Liver (tissue), 8 donors: ENCODE measurements at regions not wholly inside any gene's neighbourhood (a gene's known extent, or its start where the extent isn't known, plus 50 kb on each side); places are given as distances from the start of the nearest gene placed in this dataset.

Source experiments
- DNase-seq: peaks from one replicate; pipeline ENCODE4 v3.0.0-alpha.2; 2017; ENCODE audit warnings: low spot score
- H3K27ac ChIP-seq, 2 donors: one replicate each; pipeline ENCODE4 v1.7.0; 2013; ENCODE audit warnings: inconsistent platforms in 2 of 2, low read length in 2 of 2, control low read depth in 1 of 2, low read depth in 1 of 2, mild to moderate bottlenecking in 1 of 2
- H3K27me3 ChIP-seq, 4 donors: one replicate each; pipeline versions ENCODE4 v1.6.1 to v1.7.0; 2013; ENCODE audit warnings: low read length in 3 of 4, inconsistent platforms in 1 of 4, mild to moderate bottlenecking in 1 of 4, moderate library complexity in 1 of 4; ENCODE audit not compliant: control insufficient read depth in 4 of 4, insufficient read depth in 4 of 4
- H3K36me3 ChIP-seq, 4 donors: one replicate each; pipeline versions ENCODE4 v1.6.1 to v1.7.0; 2013; ENCODE audit warnings: low read length in 3 of 4, mild to moderate bottlenecking in 3 of 4, low read depth in 1 of 4, moderate library complexity in 1 of 4; ENCODE audit not compliant: control insufficient read depth in 4 of 4, insufficient read depth in 3 of 4
- H3K4me1 ChIP-seq, 4 donors: one replicate each; pipeline versions ENCODE4 v1.6.1 to v1.7.0; 2013; ENCODE audit warnings: low read length in 3 of 4, mild to moderate bottlenecking in 3 of 4, moderate library complexity in 1 of 4; ENCODE audit not compliant: control insufficient read depth in 4 of 4, insufficient read depth in 4 of 4
- H3K4me3 ChIP-seq, 3 donors: one replicate each; pipeline versions ENCODE4 v1.6.1 to v1.7.0; 2013; ENCODE audit warnings: low read length in 3 of 3, control low read depth in 1 of 3, low read depth in 1 of 3, mild to moderate bottlenecking in 1 of 3
- H3K9ac ChIP-seq, 2 donors: one replicate each; pipeline ENCODE4 v1.7.0; 2013; ENCODE audit warnings: low read length in 2 of 2, mild to moderate bottlenecking in 2 of 2, moderate library complexity in 2 of 2, control low read depth in 1 of 2, low read depth in 1 of 2
- H3K9me3 ChIP-seq, 4 donors: one replicate each; pipeline versions ENCODE4 v1.6.1 to v1.7.0; 2013; ENCODE audit warnings: low read length in 3 of 4; ENCODE audit not compliant: control insufficient read depth in 4 of 4
- EGR1 ChIP-seq, 2 donors: IDR thresholded peaks; 2 replicates each; pipeline ENCODE4 v1.6.1; 2016 to 2018; ENCODE audit warnings: antibody characterized with exemption in 2 of 2, low read depth in 2 of 2
- FOXA1 ChIP-seq: IDR thresholded peaks from 2 replicates; pipeline ENCODE4 v1.6.1; 2016; ENCODE audit warnings: antibody characterized with exemption
- FOXA2 ChIP-seq: IDR thresholded peaks from 2 replicates; pipeline ENCODE4 v1.6.1; 2016; ENCODE audit warnings: antibody characterized with exemption
- GABPA ChIP-seq, 2 donors: IDR thresholded peaks in 1 of 2; conservative IDR thresholded peaks in 1 of 2; 2 replicates each; pipeline ENCODE4 v1.6.1; 2016; ENCODE audit warnings: antibody characterized with exemption in 2 of 2, mild to moderate bottlenecking in 1 of 2, moderate library complexity in 1 of 2
- HNF4A ChIP-seq, 2 donors: conservative IDR thresholded peaks; 2 replicates each; pipeline ENCODE4 v1.6.1; 2016; ENCODE audit warnings: antibody characterized with exemption in 2 of 2, mild to moderate bottlenecking in 2 of 2
- HNF4G ChIP-seq: IDR thresholded peaks from 2 replicates; pipeline ENCODE4 v1.6.1; 2016; ENCODE audit warnings: antibody characterized with exemption
- JUND ChIP-seq, 2 donors: IDR thresholded peaks; 2 replicates each; pipeline ENCODE4 v1.6.1; 2016; ENCODE audit warnings: antibody characterized with exemption in 2 of 2
- RAD21 ChIP-seq, 2 donors: IDR thresholded peaks; 2 replicates each; pipeline ENCODE4 v1.6.1; 2016; ENCODE audit warnings: antibody characterized with exemption in 2 of 2, mild to moderate bottlenecking in 2 of 2
- RXRA ChIP-seq, 2 donors: IDR thresholded peaks; 2 replicates each; pipeline ENCODE4 v1.6.1; 2017 to 2018; ENCODE audit warnings: antibody characterized with exemption in 2 of 2, mild to moderate bottlenecking in 1 of 2
- SP1 ChIP-seq: IDR thresholded peaks from 2 replicates; pipeline ENCODE4 v1.6.1; 2018; ENCODE audit warnings: antibody characterized with exemption, mild to moderate bottlenecking
- TAF1 ChIP-seq: conservative IDR thresholded peaks from 2 replicates; pipeline ENCODE4 v1.6.1; 2016; ENCODE audit warnings: antibody characterized with exemption, mild to moderate bottlenecking
- YY1 ChIP-seq: IDR thresholded peaks from 2 replicates; pipeline ENCODE4 v1.6.1; 2016; ENCODE audit warnings: antibody characterized with exemption, mild to moderate bottlenecking
- WGBS: extraction: QIAGEN DNeasy Blood & Tissue Kit; methylation state at CpG from one replicate; pipeline ENCODE4 v1.1.7; 2013; 5-methylcytosine and 5-hydroxymethylcytosine counted together
- TF ChIP-seq, protein P1 (sequence below): IDR thresholded peaks from 2 replicates; pipeline ENCODE4 v1.6.1; 2016; ENCODE audit warnings: antibody characterized with exemption
- TF ChIP-seq, protein P2 (sequence below): IDR thresholded peaks from 2 replicates; pipeline ENCODE4 v1.6.1; 2016; ENCODE audit warnings: antibody characterized with exemption
- TF ChIP-seq, protein P3 (sequence below): IDR thresholded peaks from 2 replicates; pipeline ENCODE4 v1.6.1; 2016; ENCODE audit warnings: antibody characterized with exemption, mild to moderate bottlenecking
- TF ChIP-seq, protein P4 (sequence below): fragments of 150-350 bp; IDR thresholded peaks from 2 replicates; pipeline ENCODE4 v1.5.1; 2017; ENCODE audit warnings: improper control_type of control experiment, low read depth, low read length; ENCODE audit not compliant: missing input control
- donor health status: healthy.
- donor health status: healthy.
- donor health status: healthy.
- donor health status: healthy.
- donor health status: healthy.

DNA sequence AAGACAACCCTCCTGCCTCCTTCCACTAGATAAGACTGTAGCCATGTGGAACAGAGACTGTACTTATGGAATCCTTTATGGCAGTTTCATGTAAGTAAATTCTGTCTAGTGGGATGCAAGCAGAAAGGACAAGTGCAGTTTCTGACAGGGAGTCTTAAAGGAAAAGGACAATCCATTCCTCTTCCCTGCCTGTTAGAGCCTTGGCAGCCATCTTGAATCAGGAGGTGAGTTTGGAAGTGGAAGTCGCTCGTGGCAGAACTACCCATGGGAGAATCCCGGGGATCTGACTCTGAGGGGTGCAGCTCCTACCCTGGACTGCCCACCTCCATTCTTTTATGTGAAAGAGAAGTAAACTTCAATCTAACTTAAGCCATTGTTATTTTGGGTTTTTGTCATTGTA lies 61.4 kb upstream of the AKAP12 start:
- TF ChIP-seq GABPA (IDR thresholded peaks at IDR 0.05 in 1 of 2, conservative IDR thresholded peaks at IDR 0.05 in 1 of 2), result no peak
- no peak for TF ChIP-seq FOXA2
- TF ChIP-seq FOXA1, result no peak
- Histone ChIP-seq H3K9me3 (no peaks in the 10 kb centered on the region), H3K4me3 (no peak overlapping the region), H3K4me1 (no peaks in the 10 kb centered on the region), H3K9ac (no peak overlapping the region), H3K27me3 (no peaks in the 10 kb centered on the region), H3K27ac (no peak overlapping the region), H3K36me3 (no peaks in the 10 kb centered on the region)
- DNase-seq, result no peak
- WGBS, result 92% methylated on average over 3 of the region's 3 CpGs

DNA sequence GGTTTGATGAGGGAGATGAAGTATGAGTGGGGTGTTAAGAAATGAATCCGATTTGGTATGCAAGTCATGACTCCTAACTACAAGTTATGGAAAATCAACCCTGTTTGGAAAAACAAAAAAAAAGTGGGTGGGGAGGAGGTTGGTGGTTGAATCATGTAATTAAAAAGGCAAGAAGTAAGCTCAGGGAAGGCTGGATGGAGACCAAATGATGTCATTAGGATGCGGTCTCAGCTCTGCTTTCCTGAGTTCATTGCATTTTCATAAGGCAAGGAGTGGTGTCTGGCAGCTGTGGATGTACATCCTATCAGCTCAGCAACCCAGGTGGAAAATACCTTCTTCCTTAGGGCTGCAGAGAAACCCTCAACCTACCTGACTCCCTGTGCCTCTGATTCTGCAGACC lies 60.4 kb upstream of the AKAP12 start:
- no peaks in the 10 kb centered on the region for H3K36me3 ChIP-seq
- TF ChIP-seq SP1, result no peak
- TF ChIP-seq GABPA (IDR thresholded peaks at IDR 0.05 in 1 of 2, conservative IDR thresholded peaks at IDR 0.05 in 1 of 2), result no peak
- no peak for TF ChIP-seq RXRA (IDR thresholded peaks at IDR 0.05)
- TF ChIP-seq HNF4G, result no peak
- no peak for TF ChIP-seq FOXA2
- TF ChIP-seq, protein P1, sequence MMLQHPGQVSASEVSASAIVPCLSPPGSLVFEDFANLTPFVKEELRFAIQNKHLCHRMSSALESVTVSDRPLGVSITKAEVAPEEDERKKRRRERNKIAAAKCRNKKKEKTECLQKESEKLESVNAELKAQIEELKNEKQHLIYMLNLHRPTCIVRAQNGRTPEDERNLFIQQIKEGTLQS, result no peak
- WGBS, result 94% methylated on average over 2 of the region's 2 CpGs
- H3K27ac ChIP-seq, result no peak overlapping the region
- H3K9ac ChIP-seq, result no peak overlapping the region
- no peak for DNase-seq
- H3K4me1 ChIP-seq, result no peaks in the 10 kb centered on the region
- no peak overlapping the region for H3K4me3 ChIP-seq
- no peaks in the 10 kb centered on the region for H3K9me3 ChIP-seq
- H3K27me3 ChIP-seq, result no peaks in the 10 kb centered on the region

DNA sequence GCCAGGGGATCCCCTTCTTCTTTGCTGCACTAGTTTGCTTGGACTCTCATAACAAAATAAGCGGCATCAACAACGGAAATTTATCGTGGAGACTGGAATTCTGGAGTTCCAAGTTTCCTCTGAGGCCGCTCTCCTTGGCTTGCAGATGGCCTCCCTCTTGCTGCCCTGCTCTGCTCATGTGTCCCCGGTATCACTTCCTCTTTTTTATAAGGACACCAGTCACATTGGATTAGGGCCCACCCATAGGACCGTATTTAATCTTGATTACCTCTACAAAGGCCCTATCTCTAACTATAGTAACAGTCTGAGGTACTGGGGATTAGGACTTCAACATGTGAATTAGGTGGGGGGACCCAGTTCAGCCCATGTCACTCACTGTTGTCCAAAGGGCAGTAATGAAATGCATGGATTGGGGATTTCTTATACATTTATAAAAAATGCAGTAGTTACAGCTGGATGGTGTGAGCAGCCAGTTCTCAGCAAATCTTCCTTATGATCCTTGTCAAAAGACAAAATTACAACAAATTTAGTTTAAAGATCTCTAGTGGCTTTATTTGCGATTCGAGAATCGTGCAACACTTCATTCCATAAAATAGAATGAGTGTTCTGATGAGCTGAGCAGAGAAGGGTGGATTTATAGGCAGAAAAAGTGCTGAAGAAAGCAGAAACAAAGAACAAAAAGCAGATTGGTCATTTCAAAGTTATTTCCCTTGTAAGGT lies 59.3 kb upstream of the AKAP12 start:
- H3K9me3 ChIP-seq, result no peaks in the 10 kb centered on the region
- whole genome bisulfite sequencing, result 93% methylated on average over 9 of the region's 9 CpGs

DNA sequence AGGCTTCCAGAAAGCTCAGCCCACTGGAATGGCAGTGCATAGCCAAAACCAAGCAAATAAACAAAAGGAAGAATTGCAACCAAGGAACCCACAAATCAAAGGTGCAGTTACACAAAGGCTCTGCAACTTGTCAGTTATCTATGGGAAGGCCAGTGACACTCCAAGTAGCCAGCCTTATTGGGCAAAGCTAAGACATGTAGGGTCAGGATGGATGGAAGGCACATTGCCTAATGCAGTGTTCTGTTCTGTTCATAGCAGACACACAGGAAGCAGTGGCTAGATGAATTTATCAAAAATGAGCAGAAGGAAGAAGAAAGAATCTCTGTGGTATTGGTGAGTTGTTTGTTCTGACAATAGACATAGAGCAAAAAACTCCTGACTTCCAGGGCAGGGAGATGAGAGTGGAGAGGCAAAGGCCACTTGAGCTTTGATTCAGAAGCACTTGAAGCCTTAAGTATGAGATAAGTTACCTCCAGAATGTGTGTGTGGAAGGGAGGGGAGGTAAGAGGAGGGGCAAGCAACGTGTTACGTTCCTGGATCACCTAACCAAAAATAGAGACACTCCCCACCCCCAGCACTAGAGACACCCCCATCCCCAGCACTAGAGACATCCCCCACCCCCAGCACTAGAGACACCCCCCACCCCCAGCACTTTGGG lies 57.9 kb upstream of the AKAP12 start:
- Histone ChIP-seq H3K27ac (no peak overlapping the region), H3K4me1 (no peaks in the 10 kb centered on the region), H3K4me3 (no peak overlapping the region), H3K36me3 (no peaks in the 10 kb centered on the region), H3K27me3 (no peaks in the 10 kb centered on the region), H3K9me3 (no peaks in the 10 kb centered on the region), H3K9ac (no peak overlapping the region)
- no peak for DNase-seq
- WGBS, result 89% methylated on average over 2 of the region's 2 CpGs
- no peak for TF ChIP-seq SP1
- no peak for TF ChIP-seq JUND (IDR thresholded peaks at IDR 0.05)
- TF ChIP-seq RXRA (IDR thresholded peaks at IDR 0.05), result no peak
- no peak for TF ChIP-seq RAD21 (IDR thresholded peaks at IDR 0.05)
- no peak for TF ChIP-seq TAF1
- TF ChIP-seq, protein P2, sequence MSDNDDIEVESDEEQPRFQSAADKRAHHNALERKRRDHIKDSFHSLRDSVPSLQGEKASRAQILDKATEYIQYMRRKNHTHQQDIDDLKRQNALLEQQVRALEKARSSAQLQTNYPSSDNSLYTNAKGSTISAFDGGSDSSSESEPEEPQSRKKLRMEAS, result no peak
- TF ChIP-seq EGR1 (IDR thresholded peaks at IDR 0.05; ENCODE audit: low read depth in 2 of 2), result no peak
- TF ChIP-seq, protein P1, result no peak
- TF ChIP-seq HNF4A (conservative IDR thresholded peaks at IDR 0.05), result no peak
- TF ChIP-seq, protein P3, sequence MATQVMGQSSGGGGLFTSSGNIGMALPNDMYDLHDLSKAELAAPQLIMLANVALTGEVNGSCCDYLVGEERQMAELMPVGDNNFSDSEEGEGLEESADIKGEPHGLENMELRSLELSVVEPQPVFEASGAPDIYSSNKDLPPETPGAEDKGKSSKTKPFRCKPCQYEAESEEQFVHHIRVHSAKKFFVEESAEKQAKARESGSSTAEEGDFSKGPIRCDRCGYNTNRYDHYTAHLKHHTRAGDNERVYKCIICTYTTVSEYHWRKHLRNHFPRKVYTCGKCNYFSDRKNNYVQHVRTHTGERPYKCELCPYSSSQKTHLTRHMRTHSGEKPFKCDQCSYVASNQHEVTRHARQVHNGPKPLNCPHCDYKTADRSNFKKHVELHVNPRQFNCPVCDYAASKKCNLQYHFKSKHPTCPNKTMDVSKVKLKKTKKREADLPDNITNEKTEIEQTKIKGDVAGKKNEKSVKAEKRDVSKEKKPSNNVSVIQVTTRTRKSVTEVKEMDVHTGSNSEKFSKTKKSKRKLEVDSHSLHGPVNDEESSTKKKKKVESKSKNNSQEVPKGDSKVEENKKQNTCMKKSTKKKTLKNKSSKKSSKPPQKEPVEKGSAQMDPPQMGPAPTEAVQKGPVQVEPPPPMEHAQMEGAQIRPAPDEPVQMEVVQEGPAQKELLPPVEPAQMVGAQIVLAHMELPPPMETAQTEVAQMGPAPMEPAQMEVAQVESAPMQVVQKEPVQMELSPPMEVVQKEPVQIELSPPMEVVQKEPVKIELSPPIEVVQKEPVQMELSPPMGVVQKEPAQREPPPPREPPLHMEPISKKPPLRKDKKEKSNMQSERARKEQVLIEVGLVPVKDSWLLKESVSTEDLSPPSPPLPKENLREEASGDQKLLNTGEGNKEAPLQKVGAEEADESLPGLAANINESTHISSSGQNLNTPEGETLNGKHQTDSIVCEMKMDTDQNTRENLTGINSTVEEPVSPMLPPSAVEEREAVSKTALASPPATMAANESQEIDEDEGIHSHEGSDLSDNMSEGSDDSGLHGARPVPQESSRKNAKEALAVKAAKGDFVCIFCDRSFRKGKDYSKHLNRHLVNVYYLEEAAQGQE, result no peak
- TF ChIP-seq YY1, result no peak
- no peak for TF ChIP-seq FOXA1
- TF ChIP-seq HNF4G, result no peak
- TF ChIP-seq, protein P4, sequence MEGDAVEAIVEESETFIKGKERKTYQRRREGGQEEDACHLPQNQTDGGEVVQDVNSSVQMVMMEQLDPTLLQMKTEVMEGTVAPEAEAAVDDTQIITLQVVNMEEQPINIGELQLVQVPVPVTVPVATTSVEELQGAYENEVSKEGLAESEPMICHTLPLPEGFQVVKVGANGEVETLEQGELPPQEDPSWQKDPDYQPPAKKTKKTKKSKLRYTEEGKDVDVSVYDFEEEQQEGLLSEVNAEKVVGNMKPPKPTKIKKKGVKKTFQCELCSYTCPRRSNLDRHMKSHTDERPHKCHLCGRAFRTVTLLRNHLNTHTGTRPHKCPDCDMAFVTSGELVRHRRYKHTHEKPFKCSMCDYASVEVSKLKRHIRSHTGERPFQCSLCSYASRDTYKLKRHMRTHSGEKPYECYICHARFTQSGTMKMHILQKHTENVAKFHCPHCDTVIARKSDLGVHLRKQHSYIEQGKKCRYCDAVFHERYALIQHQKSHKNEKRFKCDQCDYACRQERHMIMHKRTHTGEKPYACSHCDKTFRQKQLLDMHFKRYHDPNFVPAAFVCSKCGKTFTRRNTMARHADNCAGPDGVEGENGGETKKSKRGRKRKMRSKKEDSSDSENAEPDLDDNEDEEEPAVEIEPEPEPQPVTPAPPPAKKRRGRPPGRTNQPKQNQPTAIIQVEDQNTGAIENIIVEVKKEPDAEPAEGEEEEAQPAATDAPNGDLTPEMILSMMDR, result no peak
- TF ChIP-seq FOXA2, result no peak

More for the DNA sequence above, 59.3 kb upstream of the AKAP12 start:
- Histone ChIP-seq H3K4me1 (no peaks in the 10 kb centered on the region), H3K27me3 (no peaks in the 10 kb centered on the region), H3K27ac (no peak overlapping the region), H3K9ac (no peak overlapping the region), H3K36me3 (no peaks in the 10 kb centered on the region), H3K4me3 (no peak overlapping the region)
- TF ChIP-seq RXRA (IDR thresholded peaks at IDR 0.05) (no peak), HNF4G (no peak), RAD21 (IDR thresholded peaks at IDR 0.05) (no peak)
- DNase-seq, result no peak
